ENCODE measurements at regions not wholly inside any gene's neighbourhood (a gene's known extent, or its start where the extent isn't known, plus 50 kb on each side); places are given as distances from the start of the nearest gene placed in this dataset.

DNA sequence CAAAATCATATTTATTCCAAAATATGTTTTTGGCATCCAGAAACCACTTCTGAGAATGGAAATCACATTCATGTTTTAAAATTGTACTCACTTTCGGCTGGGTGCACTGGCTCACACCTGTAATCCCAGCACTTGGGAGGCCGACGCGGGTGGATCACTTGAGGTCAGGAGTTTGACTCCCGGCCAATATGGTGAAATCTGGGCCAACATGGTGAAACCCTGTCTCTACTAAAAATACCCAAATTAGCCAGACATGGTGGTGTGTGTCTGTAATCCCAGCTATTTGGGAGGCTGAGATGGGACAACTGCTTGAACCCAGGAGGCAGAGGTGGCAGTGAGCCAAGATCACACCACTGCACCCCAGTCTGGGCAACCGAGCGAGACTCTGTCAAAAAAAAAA lies 580.7 kb downstream of the MAFB start (continued):
- no peak for TF ChIP-seq TEAD4 (IDR thresholded peaks at IDR 0.05; ENCODE audit: low read depth, low read length)
- no peak for TF ChIP-seq PHF8 (conservative IDR thresholded peaks at IDR 0.05; ENCODE audit: low read depth, low read length)
